ENCODE measurements at regions not wholly inside any gene's neighbourhood (a gene's known extent, or its start where the extent isn't known, plus 50 kb on each side); places are given as distances from the start of the nearest gene placed in this dataset.

GRCh38 chr11:126124231-126124661, 61.6 kb upstream of the CDON start (continued):
- TF ChIP-seq ZNF318 (IDR thresholded peaks at IDR 0.05; ENCODE audit: borderline replicate concordance in 1 of 2, low read depth in 1 of 2) (no peak), TAF9B (IDR thresholded peaks at IDR 0.05; ENCODE audit: partially characterized antibody) (no peak)

- CTCF ChIA-PET (ENCODE audit: low intra/inter-chr PET ratio): no interaction called here
- no peak for DNase-seq (ENCODE audit: extremely low read depth in 1 of 4, low spot score in 3 of 4)
- Histone ChIP-seq H3K4me3 (no peak overlapping the region), H3K9ac (ENCODE audit: insufficient read depth in 1 of 2, low read depth in 2 of 2, low read length in 2 of 2) (no peak overlapping the region), H3K4me2 (ENCODE audit: insufficient read depth, low read length) (no peak overlapping the region), H2AFZ (ENCODE audit: low read depth, low read length) (no peak overlapping the region), H3K4me1 (replicated peaks in 1 of 2; ENCODE audit: control insufficient read depth in 2 of 2, insufficient read depth in 2 of 2, low read length in 2 of 2) (no peaks in the 10 kb centered on the region; a peak in 1 of 5 replicates), H3K27ac (ENCODE audit: extremely low read depth, low read depth, low read length) (no peak overlapping the region), H3K79me2 (ENCODE audit: control insufficient read depth, insufficient read depth, low read length) (no peaks in the 10 kb centered on the region), H3K9me1 (ENCODE audit: control insufficient read depth, insufficient read depth, low read length) (no peaks in the 10 kb centered on the region), H3K9me3 (replicated peaks; ENCODE audit: control insufficient read depth, insufficient read depth, low read depth, low read length) (no peaks in the 10 kb centered on the region), H4K20me1 (replicated peaks; ENCODE audit: control insufficient read depth, insufficient read depth, low read length) (no peaks in the 10 kb centered on the region), H3K27me3 (ENCODE audit: control insufficient read depth in 2 of 2, insufficient read depth in 2 of 2, low read length in 2 of 2) (peaks cover 16 to 56% of the 10 kb centered on the region in 2 experiments; a peak in 4 of 5 replicates), H3K36me3 (ENCODE audit: control insufficient read depth, insufficient read depth, low read length) (no peaks in the 10 kb centered on the region)
- in situ Hi-C loops (cut with MboI): no loop called here
- FAIRE-seq: no peak
- whole genome bisulfite sequencing (ENCODE audit: insufficient coverage, low coverage, missing lambda C conversion rate): 0% methylated on average over 2 of the region's 2 CpGs
- POLR2A ChIA-PET: no interaction called here
- intact Hi-C loops (cut with micrococcal nuclease): no loop called here
- TF ChIP-seq ZNF316 (IDR thresholded peaks at IDR 0.05): 0 out of 2 replicates have a peak, but pooled peaks have one; percentile 12
- no peak for TF ChIP-seq PML (IDR thresholded peaks at IDR 0.05; ENCODE audit: low read length)
- TF ChIP-seq MAFG (tag; conservative IDR thresholded peaks at IDR 0.05): peak; percentile 22; the same call in 1 of the 2 replicates
- no peak for TF ChIP-seq THAP12 (CRISPR knock-in tag; IDR thresholded peaks at IDR 0.05)
- no TSS peak for BruUV-seq (replicated peaks)
- no peak for ATAC-seq
These were observed 61.0 kb upstream of the CDON start for GRCh38 chr11:126123686-126124085.
